PC-3 (cell line): ENCODE measurements at regions not wholly inside any gene's neighbourhood (a gene's known extent, or its start where the extent isn't known, plus 50 kb on each side); places are given as distances from the start of the nearest gene placed in this dataset.
A peak's percentile ranks its signal among the peaks of the same experiment; 100 is the strongest.

Experiments
- ATAC-seq: fragments of 200-7000 bp; cut with Tn5 transposase; 2 replicates; pipeline ENCODE4 v1.9.1; 2020; ENCODE audit warnings: mild to moderate bottlenecking, moderate library complexity
- BruUV-seq: library from RNA; stranded (reverse); fragments of 400-500 nt; replicated peaks from 2 replicates; lab custom pipeline; 2021; lab: Mats Ljungman, UMichigan
- CTCF ChIA-PET: fragments of 300-600 bp; sonication (Branson Sonifier 250); formaldehyde crosslinking; loops from one replicate; lab custom pipeline; 2022; ENCODE audit warnings: antibody characterized with exemption; lab: Charles Lee
- POLR2A ChIA-PET: fragments of 300-600 bp; sonication (Branson Sonifier 250); formaldehyde crosslinking; loops from one replicate; lab custom pipeline; 2022; ENCODE audit warnings: antibody characterized with exemption; ENCODE audit not compliant: unreplicated experiment; lab: Charles Lee
- DNase-seq: peaks from one replicate; pipeline ENCODE4 v3.0.0-alpha.2; 2015
- H2AFZ ChIP-seq: fragments of 300-600 bp; sonication (generic); 2 replicates; pipeline ENCODE4 v1.6.0; 2016; ENCODE audit warnings: antibody characterized with exemption, low read length
- H3F3A ChIP-seq: fragments of 300-600 bp; sonication (generic); one replicate; pipeline ENCODE4 v1.6.0; 2017; ENCODE audit warnings: antibody characterized with exemption, low read length, control low read depth, mild to moderate bottlenecking; ENCODE audit not compliant: unreplicated experiment
- H3K27ac ChIP-seq: fragments of 300-600 bp; sonication (generic); 2 replicates; pipeline ENCODE4 v1.5.1; 2016; ENCODE audit warnings: mild to moderate bottlenecking, low read length
- H3K27me3 ChIP-seq: fragments of 300-600 bp; sonication (generic); 2 replicates; pipeline ENCODE4 v1.6.1; 2016; ENCODE audit warnings: low read length, mixed read lengths
- H3K36me3 ChIP-seq: fragments of 300-600 bp; sonication (generic); 2 replicates; pipeline ENCODE4 v1.6.1; 2016; ENCODE audit warnings: low read depth, mixed run types, low read length, mixed read lengths
- H3K4me1 ChIP-seq: fragments of 300-600 bp; sonication (generic); 2 replicates; pipeline ENCODE4 v1.5.1; 2016; ENCODE audit warnings: low read length; ENCODE audit not compliant: insufficient read depth
- H3K4me2 ChIP-seq: fragments of 300-600 bp; sonication (generic); 2 replicates; pipeline ENCODE4 v1.6.0; 2016; ENCODE audit warnings: low read length
- H3K4me3 ChIP-seq: fragments of 300-600 bp; sonication (generic); 2 replicates; pipeline ENCODE4 v1.5.1; 2016; ENCODE audit warnings: mild to moderate bottlenecking, low read length, mixed read lengths
- H3K79me2 ChIP-seq: fragments of 300-600 bp; sonication (generic); 2 replicates; pipeline ENCODE4 v1.6.1; 2017; ENCODE audit warnings: low read length, mixed read lengths
- H3K9ac ChIP-seq: fragments of 300-600 bp; sonication (generic); 2 replicates; pipeline ENCODE4 v1.6.0; 2016; ENCODE audit warnings: mild to moderate bottlenecking, low read length
- H3K9me2 ChIP-seq: fragments of 300-600 bp; sonication (generic); replicated peaks from 2 replicates; pipeline ENCODE4 v1.6.1; 2016; ENCODE audit warnings: mixed run types, low read length, mixed read lengths
- H3K9me3 ChIP-seq: fragments of 300-600 bp; sonication (generic); 2 replicates; pipeline ENCODE4 v1.6.1; 2016; ENCODE audit warnings: low read length, mixed read lengths
- H4K20me1 ChIP-seq: fragments of 300-600 bp; sonication (generic); 2 replicates; pipeline ENCODE4 v1.6.1; 2016; ENCODE audit warnings: low read length, mixed read lengths
- CTCF ChIP-seq: fragments of 300-600 bp; sonication (generic); conservative IDR thresholded peaks from 2 replicates; pipeline ENCODE4 v1.5.1; 2017; ENCODE audit warnings: antibody characterized with exemption, low read depth, mild to moderate bottlenecking, low read length
- EZH2 ChIP-seq: fragments of 300-600 bp; sonication (generic); IDR thresholded peaks from one replicate; pipeline ENCODE4 v1.6.1; 2017; ENCODE audit warnings: antibody characterized with exemption, mild to moderate bottlenecking, low read length; ENCODE audit not compliant: unreplicated experiment
- EZH2phosphoT487 ChIP-seq: fragments of 300-600 bp; sonication (generic); IDR thresholded peaks from 2 replicates; pipeline ENCODE4 v1.6.1; 2018; ENCODE audit warnings: mild to moderate bottlenecking, antibody characterized with exemption, low read length, borderline replicate concordance
- intact Hi-C: fragments of 100-400 bp; cut with micrococcal nuclease; formaldehyde crosslinking; loops from 2 replicates; pipeline ENCODE4 v1.9.0; 2023

DNA sequence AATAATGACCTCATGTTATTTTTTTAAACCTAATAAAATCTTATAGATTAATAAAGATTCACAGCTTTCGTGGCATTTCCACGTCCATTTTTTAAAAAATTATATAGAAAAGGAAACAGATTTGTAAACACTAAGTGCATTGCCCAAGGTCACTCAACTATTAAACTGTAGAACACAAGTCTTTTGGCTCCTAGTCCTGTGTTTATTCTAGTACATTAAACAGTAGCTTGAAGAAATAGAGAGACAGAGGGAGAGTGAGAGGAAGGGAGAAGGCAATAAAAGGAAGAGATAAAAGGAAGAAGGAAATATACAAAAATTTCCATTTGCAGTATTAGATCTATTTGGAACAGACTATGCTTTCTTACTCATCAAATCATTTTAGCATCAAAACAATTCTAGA lies 586.7 kb upstream of the CITED2 start:
- DNase-seq (no peak), ATAC-seq (no peak)
- Histone ChIP-seq H4K20me1 (no peaks in the 10 kb centered on the region), H3K27ac (no peak overlapping the region), H3F3A (no peaks in the 10 kb centered on the region), H3K79me2 (no peaks in the 10 kb centered on the region), H2AFZ (no peak overlapping the region), H3K4me2 (no peak overlapping the region), H3K9me3 (no peaks in the 10 kb centered on the region), H3K9ac (no peak overlapping the region), H3K27me3 (no peaks in the 10 kb centered on the region), H3K36me3 (no peaks in the 10 kb centered on the region), H3K4me3 (no peak overlapping the region), H3K9me2 (no peaks in the 10 kb centered on the region), H3K4me1 (no peaks in the 10 kb centered on the region)
- POLR2A ChIA-PET, result no interaction called here
- TF ChIP-seq EZH2phosphoT487 (no peak), EZH2 (no peak), CTCF (no peak)
- BruUV-seq, result no TSS peak
- intact Hi-C loops, result no loop called here
- CTCF ChIA-PET, result no interaction called here

GRCh38 chr6:139960671-139961070 lies 586.2 kb upstream of the CITED2 start:
- no peaks in the 10 kb centered on the region for H3K4me1 ChIP-seq
- no peaks in the 10 kb centered on the region for H3K9me3 ChIP-seq
- ATAC-seq (no peak), DNase-seq (no peak)
- ChIA-PET CTCF (no interaction called here), POLR2A (no interaction called here)
- H3K27ac ChIP-seq, result no peak overlapping the region
- no peak overlapping the region for H2AFZ ChIP-seq
- no peaks in the 10 kb centered on the region for H3K9me2 ChIP-seq
- H3F3A ChIP-seq, result no peaks in the 10 kb centered on the region
- H3K27me3 ChIP-seq, result no peaks in the 10 kb centered on the region
- intact Hi-C loops, result no loop called here
- H3K36me3 ChIP-seq, result no peaks in the 10 kb centered on the region
- no peak overlapping the region for H3K4me3 ChIP-seq
- H3K4me2 ChIP-seq, result no peak overlapping the region
- H4K20me1 ChIP-seq, result no peaks in the 10 kb centered on the region
- H3K79me2 ChIP-seq, result no peaks in the 10 kb centered on the region
- no peak for TF ChIP-seq EZH2phosphoT487
- TF ChIP-seq CTCF, result no peak
- TF ChIP-seq EZH2, result no peak
- no TSS peak for BruUV-seq
- H3K9ac ChIP-seq, result no peak overlapping the region

- Histone ChIP-seq H3K27ac (no peak overlapping the region), H2AFZ (no peak overlapping the region), H3K9ac (no peak overlapping the region), H3K36me3 (no peaks in the 10 kb centered on the region), H3K79me2 (no peaks in the 10 kb centered on the region), H3K4me2 (no peak overlapping the region), H4K20me1 (no peaks in the 10 kb centered on the region), H3K27me3 (no peaks in the 10 kb centered on the region), H3K4me3 (no peak overlapping the region), H3K9me2 (no peaks in the 10 kb centered on the region), H3K4me1 (no peaks in the 10 kb centered on the region), H3K9me3 (no peaks in the 10 kb centered on the region), H3F3A (no peaks in the 10 kb centered on the region)
- intact Hi-C loops, result no loop called here
- BruUV-seq, result no TSS peak
- peak; percentile 11 for DNase-seq
- TF ChIP-seq CTCF, result no peak
- no peak for TF ChIP-seq EZH2phosphoT487
- TF ChIP-seq EZH2, result no peak
- ChIA-PET CTCF (no interaction called here), POLR2A (no interaction called here)
- ATAC-seq, result no peak
Measured at GRCh38 chr6:139955366-139956155, 581.1 kb upstream of the CITED2 start.
